Upper lobe of left lung (tissue), 6 donors: ENCODE measurements at regions not wholly inside any gene's neighbourhood (a gene's known extent, or its start where the extent isn't known, plus 50 kb on each side); places are given as distances from the start of the nearest gene placed in this dataset.

ENCODE experiments used
- ATAC-seq, 2 donors: fragments of 200-7000 bp; cut with Tn5 transposase; one replicate each; pipeline ENCODE4 v1.9.1; 2022; ENCODE audit warnings: mild to moderate bottlenecking in 2 of 2, moderate library complexity in 2 of 2; ENCODE audit not compliant: low FRiP score in 2 of 2
- DNase-seq, 2 donors: peaks; one replicate each; pipeline ENCODE4 v3.0.0-alpha.2; 2019 to 2020
- H3K27ac ChIP-seq, 4 donors: fragments of 200-600 bp; sonication (generic); one replicate each; pipeline ENCODE4 v1.5.1; 2016 to 2019
- H3K27me3 ChIP-seq, 4 donors: fragments of 200-600 bp; sonication (generic); one replicate each; pipeline ENCODE4 v1.5.1; 2017 to 2019
- H3K36me3 ChIP-seq, 4 donors: fragments of 200-600 bp; sonication (generic); one replicate each; pipeline ENCODE4 v1.5.1; 2016 to 2019
- H3K4me1 ChIP-seq, 4 donors: fragments of 200-600 bp; sonication (generic); one replicate each; pipeline ENCODE4 v1.5.1; 2018 to 2019
- H3K4me3 ChIP-seq, 4 donors: fragments of 200-600 bp; sonication (generic); one replicate each; pipeline ENCODE4 v1.5.1; 2017 to 2019; ENCODE audit warnings: mild to moderate bottlenecking in 2 of 4, moderate library complexity in 1 of 4
- H3K9me3 ChIP-seq, 4 donors: fragments of 200-600 bp; sonication (generic); one replicate each; pipeline ENCODE4 v1.5.1; 2018 to 2019
- EP300 ChIP-seq, 4 donors: sonication (generic); formaldehyde crosslinking; IDR thresholded peaks; one replicate each; pipeline ENCODE4 v1.5.1; 2017; ENCODE audit warnings: antibody characterized with exemption in 4 of 4, control low read depth in 2 of 4
- POLR2A ChIP-seq, 4 donors: fragments of 450-650 bp; IDR thresholded peaks; one replicate each; pipeline ENCODE4 v1.5.1; 2016 to 2017; ENCODE audit warnings: antibody characterized with exemption in 4 of 4, mild to moderate bottlenecking in 2 of 4
- POLR2AphosphoS5 ChIP-seq, 2 donors: sonication (generic); formaldehyde crosslinking; IDR thresholded peaks; one replicate each; pipeline ENCODE4 v1.5.1; 2017; ENCODE audit warnings: antibody characterized with exemption in 2 of 2
- WGBS, 2 donors: methylation state at CpG; one replicate each; pipeline ENCODE4 v1.1.5; 2017 to 2018; 5-methylcytosine and 5-hydroxymethylcytosine counted together
- TF ChIP-seq, protein P1 (sequence below), 6 experiments: fragments of 450-650 bp in 4 of 6; fragments of 200-600 bp in 2 of 6; sonication (generic) in 2 of 6; IDR thresholded peaks; one replicate each; pipeline ENCODE4 v1.5.1; 2016 to 2019; ENCODE audit warnings: antibody characterized with exemption in 6 of 6
- donor health status: DM: no; HTN: no; CAD: no; lungs with moderate emphysema.
- donor health status: DM: no; HTN: yes; CAD: no; lungs with severe emphysema.

DNA sequence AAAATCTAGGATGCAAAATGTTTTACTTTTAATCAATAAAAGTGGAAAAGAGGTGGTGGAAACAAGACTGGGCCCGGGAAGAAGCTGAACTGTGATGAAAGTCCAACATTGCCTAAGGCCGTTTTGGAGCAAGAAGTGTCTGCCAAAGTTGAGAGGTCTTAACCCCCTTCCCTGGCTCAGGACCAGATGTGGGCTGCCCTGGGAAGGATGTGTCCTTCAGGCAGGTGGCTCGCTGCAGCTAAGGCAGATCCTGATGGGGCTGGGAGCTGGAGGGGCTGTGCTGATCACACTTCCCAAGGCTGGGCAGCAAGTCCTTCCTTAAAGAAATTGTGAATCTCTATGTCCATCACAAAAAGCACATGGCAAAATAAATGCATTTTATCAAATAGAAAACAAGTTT, 581.6 kb downstream of the GALC start:
- Histone ChIP-seq H3K27me3 (no peaks in the 10 kb centered on the region), H3K4me3 (no peak overlapping the region), H3K36me3 (no peaks in the 10 kb centered on the region), H3K4me1 (no peaks in the 10 kb centered on the region), H3K27ac (no peak overlapping the region), H3K9me3 (no peaks in the 10 kb centered on the region)
- WGBS, 2 donors = 53 to 67% methylated on average over 3 of the region's 3 CpGs
- ATAC-seq = no peak
- TF ChIP-seq POLR2A (IDR thresholded peaks at IDR 0.05) = no peak
- no peak for TF ChIP-seq EP300 (IDR thresholded peaks at IDR 0.05)
- TF ChIP-seq, protein P1, sequence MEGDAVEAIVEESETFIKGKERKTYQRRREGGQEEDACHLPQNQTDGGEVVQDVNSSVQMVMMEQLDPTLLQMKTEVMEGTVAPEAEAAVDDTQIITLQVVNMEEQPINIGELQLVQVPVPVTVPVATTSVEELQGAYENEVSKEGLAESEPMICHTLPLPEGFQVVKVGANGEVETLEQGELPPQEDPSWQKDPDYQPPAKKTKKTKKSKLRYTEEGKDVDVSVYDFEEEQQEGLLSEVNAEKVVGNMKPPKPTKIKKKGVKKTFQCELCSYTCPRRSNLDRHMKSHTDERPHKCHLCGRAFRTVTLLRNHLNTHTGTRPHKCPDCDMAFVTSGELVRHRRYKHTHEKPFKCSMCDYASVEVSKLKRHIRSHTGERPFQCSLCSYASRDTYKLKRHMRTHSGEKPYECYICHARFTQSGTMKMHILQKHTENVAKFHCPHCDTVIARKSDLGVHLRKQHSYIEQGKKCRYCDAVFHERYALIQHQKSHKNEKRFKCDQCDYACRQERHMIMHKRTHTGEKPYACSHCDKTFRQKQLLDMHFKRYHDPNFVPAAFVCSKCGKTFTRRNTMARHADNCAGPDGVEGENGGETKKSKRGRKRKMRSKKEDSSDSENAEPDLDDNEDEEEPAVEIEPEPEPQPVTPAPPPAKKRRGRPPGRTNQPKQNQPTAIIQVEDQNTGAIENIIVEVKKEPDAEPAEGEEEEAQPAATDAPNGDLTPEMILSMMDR (IDR thresholded peaks at IDR 0.05) = no peak
- TF ChIP-seq POLR2AphosphoS5 (IDR thresholded peaks at IDR 0.05) = no peak
- DNase-seq = no peak

DNA sequence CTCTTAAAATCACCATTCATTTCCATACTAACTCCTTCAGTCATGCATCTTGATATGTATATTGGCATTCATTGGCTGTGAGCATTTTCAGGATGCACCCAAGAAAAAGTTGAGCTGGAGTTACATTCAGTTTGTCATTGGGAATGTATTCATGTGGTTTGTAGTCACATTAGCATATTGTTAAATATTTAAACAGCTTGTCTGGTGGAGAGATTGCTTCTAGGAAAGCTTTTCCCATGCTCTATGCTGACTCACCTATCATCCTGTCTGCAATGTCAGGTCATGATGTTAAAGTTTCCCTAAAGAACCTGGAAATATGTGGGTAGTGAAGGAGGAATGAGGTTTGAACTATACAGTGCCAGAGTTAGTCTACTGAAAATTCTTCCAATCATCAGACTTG, 583.6 kb downstream of the GALC start:
- no peaks in the 10 kb centered on the region for H3K4me1 ChIP-seq
- H3K27me3 ChIP-seq = no peaks in the 10 kb centered on the region
- H3K27ac ChIP-seq = no peak overlapping the region
- no peaks in the 10 kb centered on the region for H3K36me3 ChIP-seq
- no peak for TF ChIP-seq EP300 (IDR thresholded peaks at IDR 0.05)
- TF ChIP-seq, protein P1 (IDR thresholded peaks at IDR 0.05) = no peak
- TF ChIP-seq POLR2AphosphoS5 (IDR thresholded peaks at IDR 0.05) = no peak
- TF ChIP-seq POLR2A (IDR thresholded peaks at IDR 0.05) = no peak
- H3K9me3 ChIP-seq = no peaks in the 10 kb centered on the region
- no peak for DNase-seq
- ATAC-seq = no peak
- H3K4me3 ChIP-seq = no peak overlapping the region

DNA sequence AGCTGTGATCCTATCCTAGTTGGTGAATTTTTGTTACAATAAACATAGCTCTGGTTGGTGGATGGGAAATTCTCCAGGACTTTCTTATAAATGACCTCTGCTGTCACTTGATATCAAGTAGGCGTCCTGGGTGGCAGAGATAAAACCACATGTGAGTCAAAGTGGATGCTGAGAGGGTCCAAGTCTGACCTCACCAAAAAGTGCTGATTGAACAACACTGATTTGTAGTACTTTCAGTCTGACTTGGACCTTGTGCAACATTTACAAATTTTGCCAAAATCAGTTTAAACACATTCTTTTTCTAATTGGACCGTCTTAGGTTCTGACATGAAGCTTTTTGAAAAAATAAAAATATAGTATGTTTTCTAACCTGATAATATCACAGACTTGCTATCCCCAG, 585.6 kb downstream of the GALC start:
- Histone ChIP-seq H3K27me3 (no peaks in the 10 kb centered on the region), H3K9me3 (no peaks in the 10 kb centered on the region), H3K4me1 (no peaks in the 10 kb centered on the region), H3K27ac (no peak overlapping the region), H3K36me3 (no peaks in the 10 kb centered on the region), H3K4me3 (no peak overlapping the region)
- 48 to 58% methylated on average over 2 of the region's 2 CpGs for WGBS, 2 donors
- no peak for TF ChIP-seq EP300 (IDR thresholded peaks at IDR 0.05)
- ATAC-seq (peak in 1 of 2 donors; percentile 45), DNase-seq (no peak)

DNA sequence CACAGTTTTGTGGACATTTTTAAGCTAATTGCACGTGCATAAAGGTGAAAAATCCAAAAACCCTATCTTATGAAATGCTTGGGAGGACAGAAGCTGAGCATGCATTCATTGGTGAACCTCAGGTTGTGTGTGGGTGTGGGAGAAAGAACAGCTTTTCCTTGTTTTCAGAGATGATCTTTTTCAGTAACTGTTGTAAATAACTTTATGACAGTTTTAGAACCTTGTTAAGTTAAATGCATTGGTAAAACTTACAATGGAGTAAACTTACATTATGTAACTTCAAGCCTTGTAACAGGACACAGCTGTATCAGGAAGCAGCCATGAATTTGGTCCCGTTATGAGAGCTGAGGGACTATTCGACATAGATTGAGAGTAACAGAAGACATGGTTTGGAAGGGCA, 587.4 kb downstream of the GALC start:
- ATAC-seq (no peak), DNase-seq (no peak)
- H3K9me3 ChIP-seq = no peaks in the 10 kb centered on the region
- no peak overlapping the region for H3K27ac ChIP-seq
- no peaks in the 10 kb centered on the region for H3K36me3 ChIP-seq
- no peaks in the 10 kb centered on the region for H3K4me1 ChIP-seq
- TF ChIP-seq EP300 (IDR thresholded peaks at IDR 0.05) (no peak), POLR2AphosphoS5 (IDR thresholded peaks at IDR 0.05) (no peak)
- TF ChIP-seq, protein P1 (IDR thresholded peaks at IDR 0.05) = no peak
- WGBS, 2 donors = 50 to 63% methylated on average over 3 of the region's 3 CpGs
- H3K4me3 ChIP-seq = no peak overlapping the region
- no peaks in the 10 kb centered on the region for H3K27me3 ChIP-seq

DNA sequence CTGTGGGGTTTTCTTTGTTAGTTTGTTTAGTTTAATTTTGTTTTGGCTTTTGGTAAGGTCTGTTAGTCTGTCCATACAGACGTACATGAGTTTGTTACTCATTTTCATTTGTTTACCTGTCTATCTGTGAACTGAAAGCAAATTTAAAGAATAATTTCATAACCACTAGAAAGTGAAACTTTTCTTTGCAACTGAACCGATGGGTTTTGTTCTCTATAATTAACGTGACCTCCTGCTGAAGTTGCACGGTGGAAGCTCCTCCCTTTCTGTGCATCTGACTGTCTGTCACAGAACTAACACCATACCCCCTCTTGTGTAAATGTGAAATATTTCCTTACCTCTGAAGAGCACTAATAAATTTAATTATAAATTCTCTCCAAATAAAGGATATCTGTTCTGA, 595.5 kb downstream of the GALC start:
- no peaks in the 10 kb centered on the region for H3K4me1 ChIP-seq
- ATAC-seq (no peak), DNase-seq (no peak)
- no peaks in the 10 kb centered on the region for H3K36me3 ChIP-seq
- 62 to 66% methylated on average over 4 of the region's 4 CpGs for WGBS, 2 donors
- TF ChIP-seq EP300 (IDR thresholded peaks at IDR 0.05) (no peak), POLR2AphosphoS5 (IDR thresholded peaks at IDR 0.05) (no peak), POLR2A (IDR thresholded peaks at IDR 0.05) (no peak)
- TF ChIP-seq, protein P1 (IDR thresholded peaks at IDR 0.05) = no peak
- H3K4me3 ChIP-seq = no peak overlapping the region
- no peak overlapping the region for H3K27ac ChIP-seq
- H3K27me3 ChIP-seq = no peaks in the 10 kb centered on the region
- no peaks in the 10 kb centered on the region for H3K9me3 ChIP-seq
